HG03108 (cell line): ENCODE measurements at regions not wholly inside any gene's neighbourhood (a gene's known extent, or its start where the extent isn't known, plus 50 kb on each side); places are given as distances from the start of the nearest gene placed in this dataset.
"Not testable (repeated sequence)": the region's sequence is repeated elsewhere in the genome, so short reads cannot be mapped to it uniquely, and the experiment has no call there.

ENCODE experiments used
- ATAC-seq: cut with Tn5 transposase; IDR thresholded peaks from one replicate; pipeline ENCODE4 v1.9.1; 2021; ENCODE audit warnings: moderate library complexity; ENCODE audit not compliant: unreplicated experiment

- ATAC-seq: no peak
These were observed 146.2 kb upstream of the DPH6 start for GRCh38 chr15:35691891-35692867.

GRCh38 chr15:35693286-35693685 lies 147.3 kb upstream of the DPH6 start:
- ATAC-seq: no peak

- ATAC-seq: no peak
These were observed 147.9 kb upstream of the DPH6 start for GRCh38 chr15:35693886-35694285.

GRCh38 chr15:35695003-35695402 lies 149.0 kb upstream of the DPH6 start:
- no peak for ATAC-seq

- ATAC-seq: no peak
These were observed 150.8 kb upstream of the DPH6 start for GRCh38 chr15:35696767-35697231.

GRCh38 chr15:35697549-35698299 lies 151.8 kb upstream of the DPH6 start:
- no peak for ATAC-seq

- no peak for ATAC-seq
These were observed 152.4 kb upstream of the DPH6 start for GRCh38 chr15:35698331-35698730.

- no peak for ATAC-seq
These were observed 153.1 kb upstream of the DPH6 start for GRCh38 chr15:35698966-35699575.

GRCh38 chr15:35700091-35700593 lies 154.2 kb upstream of the DPH6 start:
- not testable (repeated sequence) for ATAC-seq

GRCh38 chr15:35701402-35702046 lies 155.6 kb upstream of the DPH6 start:
- no peak for ATAC-seq

- ATAC-seq: no peak
These were observed 157.1 kb upstream of the DPH6 start for GRCh38 chr15:35702946-35703495.

- no peak for ATAC-seq
These were observed 159.3 kb upstream of the DPH6 start for GRCh38 chr15:35705030-35705883.

- ATAC-seq: no peak
These were observed 160.1 kb upstream of the DPH6 start for GRCh38 chr15:35705884-35706585.

GRCh38 chr15:35712956-35713355 lies 167.0 kb upstream of the DPH6 start:
- ATAC-seq: no peak

- ATAC-seq: no peak
These were observed 167.8 kb upstream of the DPH6 start for GRCh38 chr15:35713733-35714132.

- ATAC-seq: no peak
These were observed 171.8 kb upstream of the DPH6 start for GRCh38 chr15:35717721-35718120.

GRCh38 chr15:35720019-35720418 lies 174.1 kb upstream of the DPH6 start:
- ATAC-seq: no peak

- no peak for ATAC-seq
These were observed 175.0 kb upstream of the DPH6 start for GRCh38 chr15:35720984-35721383.

GRCh38 chr15:35721751-35722150 lies 175.8 kb upstream of the DPH6 start:
- ATAC-seq: no peak
